ENCODE measurements at regions not wholly inside any gene's neighbourhood (a gene's known extent, or its start where the extent isn't known, plus 50 kb on each side); places are given as distances from the start of the nearest gene placed in this dataset.
"Not testable (repeated sequence)": the region's sequence is repeated elsewhere in the genome, so short reads cannot be mapped to it uniquely, and the experiment has no call there.

GRCh38 chr13:65353150-65353549 lies 1877.0 kb downstream of the PCDH9 start:
- not testable (repeated sequence) for TF ChIP-seq MXI1 (IDR thresholded peaks at IDR 0.05; ENCODE audit: borderline replicate concordance, low read depth, low read length); MAFK (IDR thresholded peaks at IDR 0.05; ENCODE audit: low read depth, low read length); CTCF (conservative IDR thresholded peaks at IDR 0.05; ENCODE audit: low read depth, low read length); POLR2A (IDR thresholded peaks at IDR 0.05; ENCODE audit: low read depth, low read length); BHLHE40 (IDR thresholded peaks at IDR 0.05; ENCODE audit: low read depth, low read length); RFX5 (IDR thresholded peaks at IDR 0.05; ENCODE audit: low read depth, low read length); CEBPB (IDR thresholded peaks at IDR 0.05; ENCODE audit: low read depth, low read length); MAZ (IDR thresholded peaks at IDR 0.05; ENCODE audit: borderline replicate concordance, low read depth, low read length)
